OCI-LY1 (cell line): ENCODE measurements at regions not wholly inside any gene's neighbourhood (a gene's known extent, or its start where the extent isn't known, plus 50 kb on each side); places are given as distances from the start of the nearest gene placed in this dataset.

Experiments
- H2AFZ ChIP-seq: fragments of 200-600 bp; sonication (generic), shearing (Covaris generic); 2 replicates; pipeline ENCODE4 v1.6.0; 2014; ENCODE audit warnings: antibody characterized with exemption, mild to moderate bottlenecking, low read length
- H3F3A ChIP-seq: fragments of 200-600 bp; sonication (generic), shearing (Covaris generic); 2 replicates; pipeline ENCODE4 v1.6.0; 2014; ENCODE audit warnings: mild to moderate bottlenecking, antibody characterized with exemption, low read length, moderate library complexity; ENCODE audit not compliant: insufficient read depth
- H3K27ac ChIP-seq: fragments of 200-600 bp; sonication (generic); 2 replicates; pipeline ENCODE4 v1.5.1; 2014; ENCODE audit warnings: low read length, mixed run types, mild to moderate bottlenecking, low read depth; ENCODE audit not compliant: poor library complexity, severe bottlenecking
- H3K27me3 ChIP-seq: fragments of 200-600 bp; sonication (generic); 2 replicates; pipeline ENCODE4 v1.6.0; 2014; ENCODE audit warnings: antibody characterized with exemption, mild to moderate bottlenecking, low read length, moderate library complexity; ENCODE audit not compliant: insufficient read depth
- H3K36me3 ChIP-seq: fragments of 200-600 bp; sonication (generic); 2 replicates; pipeline ENCODE4 v1.6.1; 2014; ENCODE audit warnings: mild to moderate bottlenecking, antibody characterized with exemption, low read length, moderate library complexity, mixed read lengths; ENCODE audit not compliant: insufficient read depth
- H3K4me1 ChIP-seq: fragments of 200-600 bp; sonication (generic); 2 replicates; pipeline ENCODE4 v1.5.1; 2014; ENCODE audit warnings: mild to moderate bottlenecking, low read length, moderate library complexity; ENCODE audit not compliant: insufficient read depth, severe bottlenecking
- H3K4me2 ChIP-seq: fragments of 200-600 bp; sonication (generic), shearing (Covaris generic); 2 replicates; pipeline ENCODE4 v1.6.1; 2014; ENCODE audit warnings: low read length
- H3K4me3 ChIP-seq: fragments of 200-600 bp; sonication (generic); 2 replicates; pipeline ENCODE4 v1.5.1; 2014; ENCODE audit warnings: low read length, low read depth, mild to moderate bottlenecking, mixed read lengths; ENCODE audit not compliant: poor library complexity, severe bottlenecking
- H3K79me2 ChIP-seq: fragments of 200-600 bp; shearing (Covaris generic); 2 replicates; pipeline ENCODE4 v1.6.1; 2016; ENCODE audit warnings: mixed run types, low read length, mixed read lengths; ENCODE audit not compliant: insufficient read depth
- H3K9ac ChIP-seq: fragments of 200-600 bp; sonication (generic), shearing (Covaris generic); 2 replicates; pipeline ENCODE4 v1.6.1; 2014; ENCODE audit warnings: mild to moderate bottlenecking, low read length, mixed read lengths
- H3K9me2 ChIP-seq: fragments of 200-600 bp; sonication (generic), shearing (Covaris generic); 2 replicates; pipeline ENCODE4 v1.6.1; 2014; ENCODE audit warnings: low read depth, mild to moderate bottlenecking, low read length, mixed read lengths
- H3K9me3 ChIP-seq: fragments of 200-600 bp; shearing (Covaris generic); 2 replicates; pipeline ENCODE4 v1.6.1; 2014; ENCODE audit warnings: low read length, mixed read lengths
- H4K20me1 ChIP-seq: fragments of 200-600 bp; sonication (generic), shearing (Covaris generic); 2 replicates; pipeline ENCODE4 v1.6.0; 2016; ENCODE audit warnings: mild to moderate bottlenecking, low read length; ENCODE audit not compliant: insufficient read depth
- CTCF ChIP-seq: fragments of 200-600 bp; sonication (generic), shearing (Covaris generic); IDR thresholded peaks from 2 replicates; pipeline ENCODE4 v1.5.1; 2017; ENCODE audit warnings: mild to moderate bottlenecking, antibody characterized with exemption, low read length, moderate library complexity, mixed read lengths
- EZH2 ChIP-seq: fragments of 200-600 bp; sonication (generic), shearing (Covaris generic); IDR thresholded peaks from 2 replicates; pipeline ENCODE4 v1.8.0; 2017; ENCODE audit warnings: borderline replicate concordance, mixed run types, mild to moderate bottlenecking, antibody characterized with exemption, low read length, moderate library complexity, mixed read lengths

DNA sequence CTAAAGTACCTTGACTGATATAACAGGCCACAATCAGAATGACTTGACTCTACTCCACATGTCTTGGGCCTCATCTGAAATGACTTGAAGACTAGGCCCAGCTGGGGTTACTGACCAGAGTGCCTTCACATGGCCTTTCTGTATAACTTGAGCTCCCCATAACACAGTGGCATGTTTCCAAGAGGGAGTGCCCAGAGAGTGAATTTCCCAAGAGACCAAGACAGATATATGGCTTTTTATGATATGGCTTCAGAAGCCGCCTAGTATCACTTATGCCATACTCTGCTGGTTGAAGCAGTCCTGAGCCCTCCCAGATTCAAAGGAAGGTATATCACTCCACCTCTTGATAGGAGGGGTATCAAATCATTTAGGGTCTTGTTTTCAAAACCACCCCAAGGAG lies 357.5 kb upstream of the EEF2KMT start:
- Histone ChIP-seq H3K9me3 (no peaks in the 10 kb centered on the region), H3K4me3 (no peak overlapping the region), H4K20me1 (no peaks in the 10 kb centered on the region), H3K27me3 (no peaks in the 10 kb centered on the region), H3K27ac (no peak overlapping the region), H3F3A (no peaks in the 10 kb centered on the region), H3K79me2 (no peaks in the 10 kb centered on the region), H3K9me2 (no peaks in the 10 kb centered on the region), H3K36me3 (no peaks in the 10 kb centered on the region), H2AFZ (no peak overlapping the region), H3K4me1 (no peaks in the 10 kb centered on the region), H3K4me2 (no peak overlapping the region), H3K9ac (no peak overlapping the region)
- no peak for TF ChIP-seq CTCF
- TF ChIP-seq EZH2: no peak

DNA sequence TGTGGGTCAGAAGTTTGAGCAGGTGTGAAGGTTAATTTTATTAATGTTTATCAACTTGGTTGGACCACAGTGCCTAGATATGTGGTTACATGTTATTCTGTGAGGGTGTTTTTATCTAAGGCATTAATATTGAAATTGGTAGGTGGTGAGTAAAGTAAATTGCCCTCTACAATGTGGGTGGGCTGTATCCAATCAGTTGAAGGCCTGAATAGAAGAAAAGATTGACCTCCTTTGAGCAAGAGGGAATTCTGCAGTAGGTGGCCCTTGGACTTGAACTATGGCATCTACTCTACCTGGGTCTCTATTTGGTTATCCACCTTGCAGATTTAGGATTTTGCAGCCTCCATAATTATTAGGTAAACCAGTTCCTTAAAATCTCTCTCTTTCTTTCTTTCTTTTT lies 356.8 kb upstream of the EEF2KMT start:
- TF ChIP-seq CTCF (no peak), EZH2 (no peak)
- Histone ChIP-seq H3K79me2 (no peaks in the 10 kb centered on the region), H3K9me2 (no peaks in the 10 kb centered on the region), H4K20me1 (no peaks in the 10 kb centered on the region), H3K4me2 (no peak overlapping the region), H2AFZ (no peak overlapping the region), H3K9me3 (no peaks in the 10 kb centered on the region), H3K27me3 (no peaks in the 10 kb centered on the region), H3K9ac (no peak overlapping the region), H3F3A (no peaks in the 10 kb centered on the region), H3K4me1 (no peaks in the 10 kb centered on the region), H3K4me3 (no peak overlapping the region), H3K27ac (no peak overlapping the region), H3K36me3 (no peaks in the 10 kb centered on the region)

GRCh38 chr16:5451641-5452040 lies 354.0 kb upstream of the EEF2KMT start:
- Histone ChIP-seq H3K9me2 (no peaks in the 10 kb centered on the region), H3F3A (no peaks in the 10 kb centered on the region), H3K9me3 (no peaks in the 10 kb centered on the region), H3K27me3 (no peaks in the 10 kb centered on the region), H3K27ac (no peak overlapping the region), H4K20me1 (no peaks in the 10 kb centered on the region), H3K9ac (no peak overlapping the region), H3K4me3 (no peak overlapping the region), H3K36me3 (no peaks in the 10 kb centered on the region), H3K79me2 (no peaks in the 10 kb centered on the region), H3K4me1 (no peaks in the 10 kb centered on the region), H2AFZ (no peak overlapping the region), H3K4me2 (no peak overlapping the region)
- TF ChIP-seq CTCF: no peak
- TF ChIP-seq EZH2: no peak
